DND-41 (cell line): ENCODE measurements at regions not wholly inside any gene's neighbourhood (a gene's known extent, or its start where the extent isn't known, plus 50 kb on each side); places are given as distances from the start of the nearest gene placed in this dataset.

Experiments
- CTCF ChIP-seq: IDR thresholded peaks from 2 replicates; pipeline ENCODE4 v1.5.1; 2012; ENCODE audit warnings: borderline replicate concordance, low read length, moderate library complexity, mild to moderate bottlenecking; ENCODE audit not compliant: poor library complexity, severe bottlenecking; ENCODE audit errors: extremely low read depth
- EZH2 ChIP-seq: IDR thresholded peaks from 3 replicates; pipeline ENCODE4 v1.6.1; 2012; ENCODE audit warnings: borderline replicate concordance, low read depth, mild to moderate bottlenecking, moderate library complexity, low read length, inconsistent platforms; ENCODE audit not compliant: severe bottlenecking

DNA sequence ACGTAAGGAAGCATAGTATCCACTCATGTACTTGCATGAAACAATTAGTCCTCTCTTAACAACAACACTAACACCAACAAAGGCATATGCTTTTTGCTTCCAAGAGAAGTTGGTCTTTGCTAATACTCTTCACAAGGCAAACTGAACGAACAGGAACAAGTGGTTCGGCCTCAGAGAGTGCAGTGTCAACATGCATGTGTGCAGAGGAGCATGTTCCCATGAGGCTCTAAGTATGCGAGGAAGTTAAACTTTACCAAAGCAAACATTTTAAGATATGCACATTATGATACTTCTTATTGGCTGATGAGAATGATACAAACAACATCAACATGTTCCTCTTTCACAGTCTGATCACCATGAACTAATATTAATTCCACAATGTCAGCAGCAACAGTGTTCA is 285.3 kb upstream of the IRX5 start:
- TF ChIP-seq CTCF (no peak), EZH2 (no peak)
